Endothelial cell of umbilical vein (primary cell): ENCODE measurements at regions not wholly inside any gene's neighbourhood (a gene's known extent, or its start where the extent isn't known, plus 50 kb on each side); places are given as distances from the start of the nearest gene placed in this dataset.

Experiments used
- BruUV-seq: library from RNA; stranded (reverse); fragments of 400-500 nt; replicated peaks from 2 replicates; lab custom pipeline; 2021; lab: Mats Ljungman, UMichigan
- CTCF ChIA-PET: fragments of 300-600, 350-600 bp; sonication (Branson Sonifier 250); formaldehyde crosslinking; loops from one replicate; lab custom pipeline; 2021; ENCODE audit warnings: antibody characterized with exemption, inconsistent platforms; lab: Charles Lee
- POLR2A ChIA-PET: fragments of 300-600, 350-600 bp; sonication (Branson Sonifier 250); formaldehyde crosslinking; loops from one replicate; lab custom pipeline; 2021; ENCODE audit warnings: antibody characterized with exemption, inconsistent platforms; lab: Charles Lee
- DNase-seq: peaks from one replicate; pipeline ENCODE4 v3.0.0-alpha.2; 2011; ENCODE audit warnings: low read depth, low spot score
- FAIRE-seq: peaks from 2 replicates; lab custom pipeline; 2011; peaks lifted over from hg19 to GRCh38; lab: Jason Lieb, UNC
- H2AFZ ChIP-seq: 2 replicates; pipeline ENCODE4 v1.6.0; 2012; ENCODE audit warnings: low read depth, low read length, control low read depth, inconsistent platforms
- H3K27ac ChIP-seq: 2 replicates; pipeline ENCODE4 v1.5.1; 2011; ENCODE audit warnings: low read depth, mild to moderate bottlenecking, control low read depth, low read length, moderate library complexity; ENCODE audit not compliant: insufficient read depth
- H3K27me3 ChIP-seq, 2 experiments: 2 replicates each; pipeline versions ENCODE4 v1.6.0 to v1.6.1; 2011; ENCODE audit warnings: low read length in 2 of 2, mixed read lengths in 1 of 2; ENCODE audit not compliant: control insufficient read depth in 2 of 2, insufficient read depth in 2 of 2
- H3K36me3 ChIP-seq, 2 experiments: 2 replicates in 1 of 2; 3 replicates in 1 of 2; pipeline ENCODE4 v1.5.1; 2011; ENCODE audit warnings: low read length in 2 of 2, mild to moderate bottlenecking in 1 of 2, moderate library complexity in 1 of 2; ENCODE audit not compliant: control insufficient read depth in 2 of 2, insufficient read depth in 2 of 2; ENCODE audit errors: extremely low read depth in 1 of 2
- H3K4me1 ChIP-seq: 3 replicates; pipeline ENCODE4 v1.5.1; 2011; ENCODE audit warnings: mild to moderate bottlenecking, low read length; ENCODE audit not compliant: control insufficient read depth, insufficient read depth; ENCODE audit errors: extremely low read depth
- H3K4me2 ChIP-seq: 2 replicates; pipeline ENCODE4 v1.6.1; 2011; ENCODE audit warnings: low read length, control low read depth, mixed read lengths; ENCODE audit not compliant: insufficient read depth
- H3K4me3 ChIP-seq, 3 experiments: fragments of 200-600 bp in 1 of 3; sonication (generic), shearing (Covaris generic) in 1 of 3; replicated peaks in 1 of 3; 2 replicates each; pipeline ENCODE4 v1.5.1; 2011 to 2016; ENCODE audit warnings: control low read depth in 3 of 3, low read length in 3 of 3, mild to moderate bottlenecking in 2 of 3, inconsistent platforms in 1 of 3, low read depth in 1 of 3, moderate library complexity in 1 of 3; ENCODE audit not compliant: insufficient read depth in 1 of 3
- H3K79me2 ChIP-seq: 2 replicates; pipeline ENCODE4 v1.6.0; 2012; ENCODE audit warnings: low read length, inconsistent platforms; ENCODE audit not compliant: control insufficient read depth, insufficient read depth
- H3K9ac ChIP-seq: replicated peaks from 2 replicates; pipeline ENCODE3; 2011; ENCODE audit warnings: low read length, control low read depth; ENCODE audit not compliant: insufficient read depth; ENCODE audit errors: extremely low read depth
- H3K9me1 ChIP-seq: replicated peaks from 3 replicates; pipeline ENCODE4 v1.6.0; 2011; ENCODE audit warnings: mild to moderate bottlenecking, low read length; ENCODE audit not compliant: control insufficient read depth, insufficient read depth; ENCODE audit errors: extremely low read depth
- H3K9me3 ChIP-seq: replicated peaks from 2 replicates; pipeline ENCODE4 v1.5.1; 2012; ENCODE audit warnings: low read length, inconsistent platforms; ENCODE audit not compliant: control insufficient read depth, insufficient read depth
- H4K20me1 ChIP-seq: replicated peaks from 2 replicates; pipeline ENCODE3; 2011; ENCODE audit warnings: mild to moderate bottlenecking, low read length; ENCODE audit not compliant: control insufficient read depth, insufficient read depth; ENCODE audit errors: extremely low read depth
- CTCF ChIP-seq, 2 donors: IDR thresholded peaks; 1 replicate in 1 of 2; 2 replicates in 1 of 2; pipeline ENCODE4 v1.5.1; 2011; ENCODE audit warnings: low read length in 2 of 2, mild to moderate bottlenecking in 2 of 2, moderate library complexity in 2 of 2, control low read depth in 1 of 2, inconsistent platforms in 1 of 2, low read depth in 1 of 2; ENCODE audit not compliant: insufficient read depth in 1 of 2; ENCODE audit errors: extremely low read depth in 1 of 2
- EZH2 ChIP-seq: IDR thresholded peaks from 2 replicates; pipeline ENCODE4 v1.6.1; 2012; ENCODE audit warnings: borderline replicate concordance, low read depth, mild to moderate bottlenecking, moderate library complexity, low read length, inconsistent platforms; ENCODE audit not compliant: severe bottlenecking
- FOS ChIP-seq: IDR thresholded peaks from 2 replicates; pipeline ENCODE4 v1.6.1; 2011; ENCODE audit warnings: mild to moderate bottlenecking, low read length, moderate library complexity, borderline replicate concordance; ENCODE audit not compliant: insufficient read depth
- GATA2 ChIP-seq: IDR thresholded peaks from 2 replicates; pipeline ENCODE4 v1.7.0; 2011; ENCODE audit warnings: low read depth, mild to moderate bottlenecking, moderate library complexity, mixed read lengths, low read length; ENCODE audit not compliant: insufficient read length, insufficient read depth
- JUN ChIP-seq: IDR thresholded peaks from 2 replicates; pipeline ENCODE4 v1.6.1; 2011; ENCODE audit warnings: borderline replicate concordance, low read depth; ENCODE audit not compliant: insufficient read length, insufficient read depth
- MYC ChIP-seq: IDR thresholded peaks from one replicate; pipeline ENCODE4 v1.6.1; 2011; ENCODE audit warnings: mild to moderate bottlenecking, low read depth, low read length
- POLR2A ChIP-seq: IDR thresholded peaks from 2 replicates; pipeline ENCODE4 v1.6.1; 2012; ENCODE audit warnings: low read depth, mild to moderate bottlenecking, control low read depth, low read length
- POLR2AphosphoS5 ChIP-seq: IDR thresholded peaks from 2 replicates; pipeline ENCODE4 v1.6.1; 2012; ENCODE audit warnings: low read depth, mild to moderate bottlenecking, control low read depth, low read length, moderate library complexity; ENCODE audit not compliant: insufficient read depth
- dilution Hi-C: fragments of 300-500 bp; cut with MboI; formaldehyde crosslinking; loops from one replicate; pipeline ENCODE4 v1.15.0; 2019; ENCODE audit warnings: low sequenced_read_pairs; ENCODE audit not compliant: extremely low pct_ligation_motif_present
- intact Hi-C: fragments of 100-400 bp; cut with micrococcal nuclease; formaldehyde crosslinking; loops from one replicate; pipeline ENCODE4 v1.10.0; 2022
- TF ChIP-seq, protein P1 (sequence below): IDR thresholded peaks from 2 replicates; pipeline ENCODE4 v1.6.1; 2011; ENCODE audit not compliant: insufficient read depth, insufficient read length

- DNase-seq (no peak), FAIRE-seq (no peak)
- ChIA-PET CTCF (no interaction called here), POLR2A (no interaction called here)
- intact Hi-C loops = no loop called here
- no peaks in the 10 kb centered on the region for H3K9me3 ChIP-seq
- no peaks in the 10 kb centered on the region for H3K36me3 ChIP-seq
- TF ChIP-seq EZH2 = no peak
- no peak for TF ChIP-seq FOS
- no peak for TF ChIP-seq MYC
- TF ChIP-seq POLR2AphosphoS5 = no peak
- TF ChIP-seq, protein P1, sequence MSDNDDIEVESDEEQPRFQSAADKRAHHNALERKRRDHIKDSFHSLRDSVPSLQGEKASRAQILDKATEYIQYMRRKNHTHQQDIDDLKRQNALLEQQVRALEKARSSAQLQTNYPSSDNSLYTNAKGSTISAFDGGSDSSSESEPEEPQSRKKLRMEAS = no peak
- no peak for TF ChIP-seq POLR2A
- TF ChIP-seq CTCF (IDR thresholded peaks at IDR 0.05; ENCODE audit: extremely low read depth in 1 of 2, insufficient read depth in 1 of 2, low read depth in 1 of 2, low read length in 2 of 2) = no peak
- TF ChIP-seq JUN = no peak
- no peak for TF ChIP-seq GATA2
- H3K27ac ChIP-seq = no peak overlapping the region
- no peaks in the 10 kb centered on the region for H3K4me1 ChIP-seq
- H3K27me3 ChIP-seq = peaks cover 2 to 3% of the 10 kb centered on the region in 2 experiments
- BruUV-seq = no TSS peak
- no peak overlapping the region for H3K4me2 ChIP-seq
- H3K4me3 ChIP-seq = no peak overlapping the region
- dilution Hi-C loops = no loop called here
- no peaks in the 10 kb centered on the region for H4K20me1 ChIP-seq
- no peak overlapping the region for H2AFZ ChIP-seq
- no peak overlapping the region for H3K9ac ChIP-seq
- no peaks in the 10 kb centered on the region for H3K9me1 ChIP-seq
- H3K79me2 ChIP-seq = no peaks in the 10 kb centered on the region
Measured at GRCh38 chr3:64297563-64297962, 72.3 kb upstream of the PRICKLE2 start.
